H1 (cell line): ENCODE measurements at regions not wholly inside any gene's neighbourhood (a gene's known extent, or its start where the extent isn't known, plus 50 kb on each side); places are given as distances from the start of the nearest gene placed in this dataset.

ENCODE experiments used
- CTCF ChIA-PET: fragments of 300-600 bp; sonication (Branson Sonifier 250); formaldehyde crosslinking; loops from one replicate; lab custom pipeline; 2021; ENCODE audit not compliant: partially characterized antibody; lab: Charles Lee
- POLR2A ChIA-PET: fragments of 300-600 bp; sonication (Branson Sonifier 250); formaldehyde crosslinking; loops from one replicate; lab custom pipeline; 2021; ENCODE audit warnings: inconsistent platforms; ENCODE audit not compliant: partially characterized antibody; lab: Charles Lee
- DNase-seq, 2 experiments: peaks; one replicate each; pipeline versions ENCODE4 v3.0.0 to v3.0.0-alpha.2; 2010 to 2022; ENCODE audit warnings: low spot score in 2 of 2, low read depth in 1 of 2, mixed read lengths in 1 of 2
- FAIRE-seq: peaks from 2 replicates; lab custom pipeline; 2011; peaks lifted over from hg19 to GRCh38; lab: Jason Lieb, UNC
- H2AFZ ChIP-seq: 2 replicates; pipeline ENCODE4 v1.8.1; 2012; ENCODE audit warnings: low read length, inconsistent platforms
- H2AK5ac ChIP-seq: 2 replicates; pipeline ENCODE4 v1.6.1; 2013; ENCODE audit warnings: low read depth, low read length
- H2BK120ac ChIP-seq: replicated peaks from 2 replicates; pipeline ENCODE3; 2013; ENCODE audit warnings: low read depth, low read length, inconsistent platforms
- H2BK12ac ChIP-seq: 2 replicates; pipeline ENCODE4 v1.6.1; 2013; ENCODE audit warnings: low read depth, low read length
- H2BK15ac ChIP-seq: 2 replicates; pipeline ENCODE4 v1.6.1; 2013; ENCODE audit warnings: low read length
- H2BK20ac ChIP-seq: 2 replicates; pipeline ENCODE4 v1.6.1; 2013; ENCODE audit warnings: low read length
- H2BK5ac ChIP-seq: 2 replicates; pipeline ENCODE4 v1.6.1; 2013; ENCODE audit warnings: low read depth, low read length
- H3K14ac ChIP-seq: 2 replicates; pipeline ENCODE4 v1.6.1; 2013; ENCODE audit warnings: inconsistent platforms; ENCODE audit not compliant: insufficient read length
- H3K18ac ChIP-seq: 2 replicates; pipeline ENCODE4 v1.6.1; 2013; ENCODE audit warnings: low read length; ENCODE audit errors: extremely low read depth
- H3K23ac ChIP-seq: 2 replicates; pipeline ENCODE4 v1.6.1; 2013; ENCODE audit warnings: inconsistent platforms; ENCODE audit not compliant: insufficient read length
- H3K23me2 ChIP-seq: 2 replicates; pipeline ENCODE4 v1.6.1; 2013; ENCODE audit warnings: low read depth, low read length
- H3K27ac ChIP-seq: 2 replicates; pipeline ENCODE4 v1.6.1; 2011; ENCODE audit warnings: low read depth, low read length, inconsistent platforms
- H3K27me3 ChIP-seq, 4 experiments: replicated peaks in 1 of 4; 1 replicate in 1 of 4; 2 replicates in 3 of 4; pipeline versions ENCODE4 v1.6.1 to v1.8.1; 2011 to 2013; ENCODE audit warnings: low read length in 3 of 4, mild to moderate bottlenecking in 3 of 4, inconsistent platforms in 2 of 4, mixed read lengths in 2 of 4, moderate library complexity in 1 of 4; ENCODE audit not compliant: control insufficient read depth in 3 of 4, insufficient read depth in 3 of 4; ENCODE audit errors: extremely low read depth in 1 of 4
- H3K36me3 ChIP-seq, 4 experiments: 2 replicates each; pipeline versions ENCODE4 v1.6.1 to v1.8.1; 2011 to 2013; ENCODE audit warnings: mild to moderate bottlenecking in 4 of 4, low read length in 3 of 4, moderate library complexity in 2 of 4, control low read depth in 1 of 4, inconsistent platforms in 1 of 4; ENCODE audit not compliant: insufficient read depth in 4 of 4, control insufficient read depth in 2 of 4
- H3K4ac ChIP-seq: replicated peaks from 2 replicates; pipeline ENCODE3; 2013; ENCODE audit warnings: low read length, low read depth, mixed read lengths, inconsistent platforms; ENCODE audit not compliant: insufficient read length
- H3K4me1 ChIP-seq, 4 experiments: replicated peaks in 1 of 4; 1 replicate in 1 of 4; 2 replicates in 3 of 4; pipeline versions ENCODE4 v1.6.1 to v1.8.1; 2011 to 2013; ENCODE audit warnings: low read length in 3 of 4, inconsistent platforms in 2 of 4, mixed read lengths in 1 of 4; ENCODE audit not compliant: insufficient read depth in 4 of 4, control insufficient read depth in 3 of 4
- H3K4me2 ChIP-seq, 2 experiments: 2 replicates each; pipeline versions ENCODE4 v1.6.1 to v1.8.1; 2011 to 2013; ENCODE audit warnings: low read depth in 2 of 2, low read length in 2 of 2, control low read depth in 1 of 2, inconsistent platforms in 1 of 2, mild to moderate bottlenecking in 1 of 2; ENCODE audit not compliant: insufficient read depth in 1 of 2
- H3K4me3 ChIP-seq, 4 experiments: fragments of 200-600, 300-600 bp in 1 of 4; sonication (generic), shearing (Covaris generic), sonication (Bioruptor Twin) in 1 of 4; 2 replicates each; pipeline versions ENCODE4 v1.5.1 to v1.8.1; 2011 to 2016; ENCODE audit warnings: low read length in 4 of 4, low read depth in 3 of 4, control low read depth in 2 of 4, inconsistent platforms in 2 of 4, mild to moderate bottlenecking in 2 of 4, mixed read lengths in 1 of 4, moderate library complexity in 1 of 4; ENCODE audit not compliant: insufficient read depth in 2 of 4; ENCODE audit errors: extremely low read depth in 1 of 4
- H3K56ac ChIP-seq: replicated peaks from 2 replicates; pipeline ENCODE3; 2013; ENCODE audit warnings: low read depth, mild to moderate bottlenecking, mixed read lengths, low read length, inconsistent platforms; ENCODE audit not compliant: insufficient read length
- H3K79me1 ChIP-seq: 2 replicates; pipeline ENCODE4 v1.6.1; 2013; ENCODE audit warnings: low read depth, low read length, control low read depth
- H3K79me2 ChIP-seq, 2 experiments: 2 replicates each; pipeline versions ENCODE4 v1.6.1 to v1.8.1; 2012 to 2013; ENCODE audit warnings: low read length in 2 of 2, mild to moderate bottlenecking in 2 of 2, inconsistent platforms in 1 of 2; ENCODE audit not compliant: insufficient read depth in 2 of 2, control insufficient read depth in 1 of 2
- H3K9ac ChIP-seq, 4 experiments: replicated peaks in 1 of 4; 1 replicate in 1 of 4; 2 replicates in 3 of 4; pipeline versions ENCODE4 v1.6.1 to v1.8.1; 2011 to 2013; ENCODE audit warnings: low read depth in 3 of 4, low read length in 3 of 4, control low read depth in 2 of 4, mild to moderate bottlenecking in 2 of 4, moderate library complexity in 2 of 4, inconsistent platforms in 1 of 4; ENCODE audit errors: extremely low read depth in 1 of 4
- H3K9me3 ChIP-seq, 2 experiments: 2 replicates each; pipeline versions ENCODE4 v1.6.1 to v1.8.1; 2012 to 2013; ENCODE audit warnings: mild to moderate bottlenecking in 2 of 2, moderate library complexity in 2 of 2, control low read depth in 1 of 2, inconsistent platforms in 1 of 2, low read depth in 1 of 2, low read length in 1 of 2, mixed read lengths in 1 of 2; ENCODE audit not compliant: insufficient read depth in 2 of 2
- H4K20me1 ChIP-seq, 2 experiments: replicated peaks in 1 of 2; 2 replicates each; pipeline versions ENCODE3 to v1.8.1; 2011 to 2013; ENCODE audit warnings: inconsistent platforms in 2 of 2, low read length in 2 of 2, mild to moderate bottlenecking in 1 of 2; ENCODE audit not compliant: insufficient read depth in 2 of 2, control insufficient read depth in 1 of 2
- H4K5ac ChIP-seq: 2 replicates; pipeline ENCODE4 v1.6.1; 2013; ENCODE audit warnings: low read length, low read depth, mixed read lengths, inconsistent platforms; ENCODE audit not compliant: insufficient read length
- H4K8ac ChIP-seq: 2 replicates; pipeline ENCODE4 v1.8.0; 2013; ENCODE audit warnings: mild to moderate bottlenecking, moderate library complexity, low read length, inconsistent platforms; ENCODE audit not compliant: insufficient read depth; ENCODE audit errors: extremely low read depth
- H4K91ac ChIP-seq: replicated peaks from 2 replicates; pipeline ENCODE3; 2013; ENCODE audit warnings: low read length, mixed read lengths, inconsistent platforms; ENCODE audit not compliant: insufficient read length
- ATF2 ChIP-seq: IDR thresholded peaks from 2 replicates; pipeline ENCODE4 v1.6.1; 2012; ENCODE audit warnings: low read length, inconsistent platforms
- BACH1 ChIP-seq: IDR thresholded peaks from 2 replicates; pipeline ENCODE4 v1.6.1; 2012; ENCODE audit warnings: low read length, improper control_type of control experiment
- CBX5 ChIP-seq: fragments of 300-800, 300-1000 bp; sonication (generic); IDR thresholded peaks from 2 replicates; pipeline ENCODE4 v1.7.1; 2016; ENCODE audit warnings: antibody characterized with exemption, low read length, low read depth
- CHD2 ChIP-seq: IDR thresholded peaks from 2 replicates; pipeline ENCODE4 v1.6.1; 2012; ENCODE audit warnings: low read length, improper control_type of control experiment
- EGR1 ChIP-seq: IDR thresholded peaks from 2 replicates; pipeline ENCODE4 v1.6.1; 2011; ENCODE audit warnings: low read depth, low read length, borderline replicate concordance
- MAFK ChIP-seq: IDR thresholded peaks from 2 replicates; pipeline ENCODE4 v1.6.1; 2012; ENCODE audit warnings: low read depth, mild to moderate bottlenecking, improper control_type of control experiment, low read length
- PHF8 ChIP-seq: fragments of 200-600 bp; sonication (generic); conservative IDR thresholded peaks from 2 replicates; pipeline ENCODE4 v1.7.1; 2012; ENCODE audit warnings: low read depth, mild to moderate bottlenecking, inconsistent platforms, low read length, moderate library complexity
- RNF2 ChIP-seq: fragments of 200-900, 300-1000 bp; sonication (generic); IDR thresholded peaks from 2 replicates; pipeline ENCODE4 v1.7.1; 2016; ENCODE audit warnings: borderline replicate concordance, low read depth, mild to moderate bottlenecking, antibody characterized with exemption, low read length; ENCODE audit not compliant: poor library complexity, severe bottlenecking; ENCODE audit errors: missing control alignments
- SAP30 ChIP-seq: fragments of 300-600 bp; sonication (generic); IDR thresholded peaks from 2 replicates; pipeline ENCODE4 v1.7.1; 2012; ENCODE audit warnings: low read length, moderate library complexity, mild to moderate bottlenecking, inconsistent platforms; ENCODE audit not compliant: insufficient read depth, insufficient replicate concordance
- SP2 ChIP-seq: IDR thresholded peaks from 2 replicates; pipeline ENCODE4 v1.6.1; 2012; ENCODE audit warnings: mild to moderate bottlenecking, low read length, inconsistent platforms
- TEAD4 ChIP-seq: IDR thresholded peaks from 2 replicates; pipeline ENCODE4 v1.6.1; 2012; ENCODE audit warnings: low read depth, low read length, inconsistent platforms, mixed read lengths
- USF2 ChIP-seq: IDR thresholded peaks from 2 replicates; pipeline ENCODE4 v1.6.1; 2011; ENCODE audit warnings: low read length, improper control_type of control experiment
- WGBS, 2 experiments: shearing (Covaris generic) in 1 of 2; methylation state at CpG; one replicate each; pipeline versions ENCODE4 v1.1.6 to v1.1.7; 2013 to 2015; ENCODE audit warnings: low lambda C conversion rate in 2 of 2, mixed read lengths in 2 of 2, inconsistent platforms in 1 of 2, low coverage in 1 of 2, missing lambda C conversion rate in 1 of 2; ENCODE audit not compliant: insufficient replicate concordance in 2 of 2, insufficient coverage in 1 of 2, insufficient read length in 1 of 2; ENCODE audit errors: extremely low coverage in 1 of 2, missing lambda C conversion rate in 1 of 2; 5-methylcytosine and 5-hydroxymethylcytosine counted together

- CTCF ChIA-PET: interaction anchor here (0.6 to 2.3 kb wide), 6 partner anchors 11 to 166 kb away, joined by 3 to 7 read pairs (median 4); no protein-coding TSS in a partner anchor
- no peaks in the 10 kb centered on the region for H3K79me1 ChIP-seq
- FAIRE-seq: no peak
- TF ChIP-seq RNF2: no peak
- no peak for TF ChIP-seq EGR1
- no peak for TF ChIP-seq SP2
- no peak for TF ChIP-seq CBX5
- TF ChIP-seq CHD2: no peak
- no peak for TF ChIP-seq USF2
- no peak for TF ChIP-seq MAFK
- no peak for TF ChIP-seq SAP30
- no peak for TF ChIP-seq PHF8
- TF ChIP-seq ATF2: no peak
- no peak for TF ChIP-seq TEAD4
- TF ChIP-seq BACH1: no peak
Observed at GRCh38 chr17:63041722-63042121, 75.7 kb downstream of the TANC2 start.

More at GRCh38 chr17:63041722-63042121, 75.7 kb downstream of the TANC2 start:
- WGBS, 2 experiments: 77% methylated on average over 2 of the region's 2 CpGs; no CpG with 5 or more reads in 1 of the 2 experiments
- Histone ChIP-seq H4K5ac (no peak overlapping the region), H2AFZ (no peak overlapping the region), H2BK15ac (no peak overlapping the region), H3K27me3 (no peaks in the 10 kb centered on the region), H3K23ac (no peak overlapping the region), H3K4me2 (no peak overlapping the region), H3K23me2 (no peaks in the 10 kb centered on the region), H2BK120ac (no peak overlapping the region), H3K9me3 (no peaks in the 10 kb centered on the region), H4K91ac (no peak overlapping the region), H4K20me1 (no peaks in the 10 kb centered on the region), H2AK5ac (no peak overlapping the region), H3K56ac (no peak overlapping the region), H3K18ac (no peak overlapping the region), H3K14ac (no peak overlapping the region), H4K8ac (no peak overlapping the region), H3K79me2 (no peaks in the 10 kb centered on the region), H3K36me3 (no peaks in the 10 kb centered on the region), H3K4ac (no peak overlapping the region), H3K4me3 (no peak overlapping the region), H3K9ac (no peak overlapping the region), H2BK20ac (no peak overlapping the region), H3K27ac (no peak overlapping the region), H2BK12ac (no peak overlapping the region), H3K4me1 (peaks cover 0 to 6% (median 4%) of the 10 kb centered on the region in 4 experiments; a peak in 4 of 7 replicates), H2BK5ac (no peak overlapping the region)
- POLR2A ChIA-PET: no interaction called here
- DNase-seq: no peak
